ENCODE measurements at regions not wholly inside any gene's neighbourhood (a gene's known extent, or its start where the extent isn't known, plus 50 kb on each side); places are given as distances from the start of the nearest gene placed in this dataset.
"Not testable (repeated sequence)": the region's sequence is repeated elsewhere in the genome, so short reads cannot be mapped to it uniquely, and the experiment has no call there.

- no peak for DNase-seq
Observed at GRCh38 chr5:57642066-57642465, 159.5 kb upstream of the ACTBL2 start.

GRCh38 chr5:57635146-57635777 lies 152.7 kb upstream of the ACTBL2 start:
- DNase-seq, result no peak

GRCh38 chr5:57632937-57633336 lies 150.3 kb upstream of the ACTBL2 start:
- no peak for DNase-seq

- DNase-seq, result not testable (repeated sequence)
Observed at GRCh38 chr5:57631139-57631538, 148.5 kb upstream of the ACTBL2 start.

- DNase-seq, result no peak
Observed at GRCh38 chr5:57627661-57628060, 145.1 kb upstream of the ACTBL2 start.

GRCh38 chr5:57626703-57627102 lies 144.1 kb upstream of the ACTBL2 start:
- DNase-seq, result no peak

GRCh38 chr5:57621624-57622023 lies 139.0 kb upstream of the ACTBL2 start:
- DNase-seq, result no peak

GRCh38 chr5:57618767-57619381 lies 136.3 kb upstream of the ACTBL2 start:
- no peak for DNase-seq

GRCh38 chr5:57613741-57614140 lies 131.1 kb upstream of the ACTBL2 start:
- no peak for DNase-seq

GRCh38 chr5:57611177-57611576 lies 128.6 kb upstream of the ACTBL2 start:
- DNase-seq, result no peak

- no peak for DNase-seq
Observed at GRCh38 chr5:57608542-57608941, 125.9 kb upstream of the ACTBL2 start.

GRCh38 chr5:57601996-57602395 lies 119.4 kb upstream of the ACTBL2 start:
- no peak for DNase-seq

GRCh38 chr5:57600321-57600720 lies 117.7 kb upstream of the ACTBL2 start:
- no peak for DNase-seq

- DNase-seq, result no peak
Observed at GRCh38 chr5:57598756-57599155, 116.1 kb upstream of the ACTBL2 start.

- no peak for DNase-seq
Observed at GRCh38 chr5:57598097-57598496, 115.5 kb upstream of the ACTBL2 start.

- DNase-seq, result no peak
Observed at GRCh38 chr5:57595523-57595991, 112.9 kb upstream of the ACTBL2 start.

- no peak for DNase-seq
Observed at GRCh38 chr5:57594436-57594835, 111.8 kb upstream of the ACTBL2 start.

GRCh38 chr5:57592236-57592635 lies 109.6 kb upstream of the ACTBL2 start:
- DNase-seq, result no peak

GRCh38 chr5:57586649-57587048 lies 104.0 kb upstream of the ACTBL2 start:
- no peak for DNase-seq

GRCh38 chr5:57582578-57583070 lies 100.0 kb upstream of the ACTBL2 start:
- DNase-seq, result no peak

GRCh38 chr5:57581772-57582171 lies 99.2 kb upstream of the ACTBL2 start:
- no peak for DNase-seq

GRCh38 chr5:57581222-57581621 lies 98.6 kb upstream of the ACTBL2 start:
- DNase-seq, result no peak

GRCh38 chr5:57577432-57578175 lies 95.0 kb upstream of the ACTBL2 start:
- no peak for DNase-seq

GRCh38 chr5:57576317-57576716 lies 93.7 kb upstream of the ACTBL2 start:
- DNase-seq, result no peak

All from inflammatory macrophage treated with lipopolysaccharide for 4 hours (primary cell).